HFFc6 (cell line): ENCODE measurements at regions not wholly inside any gene's neighbourhood (a gene's known extent, or its start where the extent isn't known, plus 50 kb on each side); places are given as distances from the start of the nearest gene placed in this dataset.

Source experiments
- DNase-seq: peaks from one replicate; pipeline ENCODE4 v3.0.0-alpha.2; 2018
- H3K27ac Mint-ChIP-seq: 2 replicates; pipeline ENCODE4 v1.8.0; 2020; ENCODE audit warnings: mild to moderate bottlenecking, mixed read lengths
- H3K27me3 Mint-ChIP-seq: 2 replicates; pipeline ENCODE4 v1.8.0; 2021; ENCODE audit warnings: mild to moderate bottlenecking, moderate library complexity, mixed read lengths; ENCODE audit not compliant: insufficient read depth
- H3K36me3 Mint-ChIP-seq: 2 replicates; pipeline ENCODE4 v1.8.0; 2021; ENCODE audit warnings: low read depth, mixed read lengths
- H3K4me1 Mint-ChIP-seq: 2 replicates; pipeline ENCODE4 v1.8.0; 2020; ENCODE audit warnings: low read depth, mixed read lengths
- H3K4me3 Mint-ChIP-seq: 2 replicates; pipeline ENCODE4 v1.8.0; 2020; ENCODE audit warnings: mild to moderate bottlenecking, moderate library complexity, mixed read lengths
- H3K9me3 Mint-ChIP-seq: 2 replicates; pipeline ENCODE4 v1.8.0; 2020; ENCODE audit warnings: mild to moderate bottlenecking, mixed read lengths
- CTCF ChIP-seq: fragments of 200-600 bp; sonication (generic); IDR thresholded peaks from 2 replicates; pipeline ENCODE4 v1.5.0; 2021; ENCODE audit warnings: antibody characterized with exemption, mild to moderate bottlenecking

GRCh38 chr18:75625966-75626365, 198.5 kb upstream of the SMIM21 start:
- Mint-ChIP-seq H3K27ac (no peak overlapping the region), H3K27me3 (peaks cover 3% of the 10 kb centered on the region), H3K4me1 (peaks cover 21% of the 10 kb centered on the region), H3K9me3 (no peaks in the 10 kb centered on the region), H3K4me3 (no peak overlapping the region), H3K36me3 (no peaks in the 10 kb centered on the region)
- no peak for TF ChIP-seq CTCF
- peak; percentile 2 for DNase-seq

GRCh38 chr18:75624869-75625268, 197.4 kb upstream of the SMIM21 start:
- Mint-ChIP-seq H3K27ac (no peak overlapping the region), H3K4me3 (no peak overlapping the region), H3K4me1 (peaks cover 21% of the 10 kb centered on the region), H3K9me3 (no peaks in the 10 kb centered on the region), H3K27me3 (peaks cover 5% of the 10 kb centered on the region), H3K36me3 (no peaks in the 10 kb centered on the region)
- no peak for TF ChIP-seq CTCF
- DNase-seq = no peak

GRCh38 chr18:75621818-75622217, 194.3 kb upstream of the SMIM21 start:
- no peak for TF ChIP-seq CTCF
- no peaks in the 10 kb centered on the region for H3K9me3 Mint-ChIP-seq
- H3K4me3 Mint-ChIP-seq = no peak overlapping the region
- DNase-seq = no peak
- peaks cover 21% of the 10 kb centered on the region for H3K4me1 Mint-ChIP-seq
- H3K36me3 Mint-ChIP-seq = no peaks in the 10 kb centered on the region
- H3K27me3 Mint-ChIP-seq = peaks cover 5% of the 10 kb centered on the region
- no peak overlapping the region for H3K27ac Mint-ChIP-seq

- Mint-ChIP-seq H3K9me3 (no peaks in the 10 kb centered on the region), H3K4me3 (no peak overlapping the region), H3K27me3 (peaks cover 2% of the 10 kb centered on the region), H3K36me3 (no peaks in the 10 kb centered on the region), H3K27ac (no peak overlapping the region), H3K4me1 (no peaks in the 10 kb centered on the region)
- no peak for DNase-seq
- TF ChIP-seq CTCF = no peak
Measured at GRCh38 chr18:75618146-75618545, 190.6 kb upstream of the SMIM21 start.

- DNase-seq = no peak
- Mint-ChIP-seq H3K4me3 (no peak overlapping the region), H3K9me3 (no peaks in the 10 kb centered on the region), H3K27me3 (peaks cover 2% of the 10 kb centered on the region), H3K4me1 (no peaks in the 10 kb centered on the region), H3K27ac (no peak overlapping the region), H3K36me3 (no peaks in the 10 kb centered on the region)
- TF ChIP-seq CTCF = no peak
Measured at GRCh38 chr18:75612456-75612855, 185.0 kb upstream of the SMIM21 start.

GRCh38 chr18:75607701-75608100, 180.2 kb upstream of the SMIM21 start:
- no peak for DNase-seq

More at GRCh38 chr18:75607701-75608100, 180.2 kb upstream of the SMIM21 start:
- Mint-ChIP-seq H3K36me3 (no peaks in the 10 kb centered on the region), H3K27me3 (peaks cover 2% of the 10 kb centered on the region), H3K9me3 (no peaks in the 10 kb centered on the region), H3K4me1 (no peaks in the 10 kb centered on the region), H3K4me3 (no peak overlapping the region), H3K27ac (no peak overlapping the region)
- no peak for TF ChIP-seq CTCF
